H1 (cell line): ENCODE measurements at regions not wholly inside any gene's neighbourhood (a gene's known extent, or its start where the extent isn't known, plus 50 kb on each side); places are given as distances from the start of the nearest gene placed in this dataset.

Experiments used
- CTCF ChIA-PET: fragments of 300-600 bp; sonication (Branson Sonifier 250); formaldehyde crosslinking; loops from one replicate; lab custom pipeline; 2021; ENCODE audit not compliant: partially characterized antibody; lab: Charles Lee
- POLR2A ChIA-PET: fragments of 300-600 bp; sonication (Branson Sonifier 250); formaldehyde crosslinking; loops from one replicate; lab custom pipeline; 2021; ENCODE audit warnings: inconsistent platforms; ENCODE audit not compliant: partially characterized antibody; lab: Charles Lee
- DNase-seq, 2 experiments: peaks; one replicate each; pipeline versions ENCODE4 v3.0.0 to v3.0.0-alpha.2; 2010 to 2022; ENCODE audit warnings: low spot score in 2 of 2, low read depth in 1 of 2, mixed read lengths in 1 of 2
- FAIRE-seq: peaks from 2 replicates; lab custom pipeline; 2011; peaks lifted over from hg19 to GRCh38; lab: Jason Lieb, UNC
- H2AFZ ChIP-seq: 2 replicates; pipeline ENCODE4 v1.8.1; 2012; ENCODE audit warnings: low read length, inconsistent platforms
- H2AK5ac ChIP-seq: 2 replicates; pipeline ENCODE4 v1.6.1; 2013; ENCODE audit warnings: low read depth, low read length
- H2BK120ac ChIP-seq: replicated peaks from 2 replicates; pipeline ENCODE3; 2013; ENCODE audit warnings: low read depth, low read length, inconsistent platforms
- H2BK12ac ChIP-seq: 2 replicates; pipeline ENCODE4 v1.6.1; 2013; ENCODE audit warnings: low read depth, low read length
- H2BK15ac ChIP-seq: 2 replicates; pipeline ENCODE4 v1.6.1; 2013; ENCODE audit warnings: low read length
- H2BK20ac ChIP-seq: 2 replicates; pipeline ENCODE4 v1.6.1; 2013; ENCODE audit warnings: low read length
- H2BK5ac ChIP-seq: 2 replicates; pipeline ENCODE4 v1.6.1; 2013; ENCODE audit warnings: low read depth, low read length
- H3K14ac ChIP-seq: 2 replicates; pipeline ENCODE4 v1.6.1; 2013; ENCODE audit warnings: inconsistent platforms; ENCODE audit not compliant: insufficient read length
- H3K18ac ChIP-seq: 2 replicates; pipeline ENCODE4 v1.6.1; 2013; ENCODE audit warnings: low read length; ENCODE audit errors: extremely low read depth
- H3K23ac ChIP-seq: 2 replicates; pipeline ENCODE4 v1.6.1; 2013; ENCODE audit warnings: inconsistent platforms; ENCODE audit not compliant: insufficient read length
- H3K23me2 ChIP-seq: 2 replicates; pipeline ENCODE4 v1.6.1; 2013; ENCODE audit warnings: low read depth, low read length
- H3K27ac ChIP-seq: 2 replicates; pipeline ENCODE4 v1.6.1; 2011; ENCODE audit warnings: low read depth, low read length, inconsistent platforms
- H3K27me3 ChIP-seq, 4 experiments: replicated peaks in 1 of 4; 1 replicate in 1 of 4; 2 replicates in 3 of 4; pipeline versions ENCODE4 v1.6.1 to v1.8.1; 2011 to 2013; ENCODE audit warnings: low read length in 3 of 4, mild to moderate bottlenecking in 3 of 4, inconsistent platforms in 2 of 4, mixed read lengths in 2 of 4, moderate library complexity in 1 of 4; ENCODE audit not compliant: control insufficient read depth in 3 of 4, insufficient read depth in 3 of 4; ENCODE audit errors: extremely low read depth in 1 of 4
- H3K36me3 ChIP-seq, 4 experiments: 2 replicates each; pipeline versions ENCODE4 v1.6.1 to v1.8.1; 2011 to 2013; ENCODE audit warnings: mild to moderate bottlenecking in 4 of 4, low read length in 3 of 4, moderate library complexity in 2 of 4, control low read depth in 1 of 4, inconsistent platforms in 1 of 4; ENCODE audit not compliant: insufficient read depth in 4 of 4, control insufficient read depth in 2 of 4
- H3K4ac ChIP-seq: replicated peaks from 2 replicates; pipeline ENCODE3; 2013; ENCODE audit warnings: low read length, low read depth, mixed read lengths, inconsistent platforms; ENCODE audit not compliant: insufficient read length
- H3K4me1 ChIP-seq, 4 experiments: replicated peaks in 1 of 4; 1 replicate in 1 of 4; 2 replicates in 3 of 4; pipeline versions ENCODE4 v1.6.1 to v1.8.1; 2011 to 2013; ENCODE audit warnings: low read length in 3 of 4, inconsistent platforms in 2 of 4, mixed read lengths in 1 of 4; ENCODE audit not compliant: insufficient read depth in 4 of 4, control insufficient read depth in 3 of 4
- H3K4me2 ChIP-seq, 2 experiments: 2 replicates each; pipeline versions ENCODE4 v1.6.1 to v1.8.1; 2011 to 2013; ENCODE audit warnings: low read depth in 2 of 2, low read length in 2 of 2, control low read depth in 1 of 2, inconsistent platforms in 1 of 2, mild to moderate bottlenecking in 1 of 2; ENCODE audit not compliant: insufficient read depth in 1 of 2
- H3K4me3 ChIP-seq, 4 experiments: fragments of 200-600, 300-600 bp in 1 of 4; sonication (generic), shearing (Covaris generic), sonication (Bioruptor Twin) in 1 of 4; 2 replicates each; pipeline versions ENCODE4 v1.5.1 to v1.8.1; 2011 to 2016; ENCODE audit warnings: low read length in 4 of 4, low read depth in 3 of 4, control low read depth in 2 of 4, inconsistent platforms in 2 of 4, mild to moderate bottlenecking in 2 of 4, mixed read lengths in 1 of 4, moderate library complexity in 1 of 4; ENCODE audit not compliant: insufficient read depth in 2 of 4; ENCODE audit errors: extremely low read depth in 1 of 4
- H3K56ac ChIP-seq: replicated peaks from 2 replicates; pipeline ENCODE3; 2013; ENCODE audit warnings: low read depth, mild to moderate bottlenecking, mixed read lengths, low read length, inconsistent platforms; ENCODE audit not compliant: insufficient read length
- H3K79me1 ChIP-seq: 2 replicates; pipeline ENCODE4 v1.6.1; 2013; ENCODE audit warnings: low read depth, low read length, control low read depth
- H3K79me2 ChIP-seq, 2 experiments: 2 replicates each; pipeline versions ENCODE4 v1.6.1 to v1.8.1; 2012 to 2013; ENCODE audit warnings: low read length in 2 of 2, mild to moderate bottlenecking in 2 of 2, inconsistent platforms in 1 of 2; ENCODE audit not compliant: insufficient read depth in 2 of 2, control insufficient read depth in 1 of 2
- H3K9ac ChIP-seq, 4 experiments: replicated peaks in 1 of 4; 1 replicate in 1 of 4; 2 replicates in 3 of 4; pipeline versions ENCODE4 v1.6.1 to v1.8.1; 2011 to 2013; ENCODE audit warnings: low read depth in 3 of 4, low read length in 3 of 4, control low read depth in 2 of 4, mild to moderate bottlenecking in 2 of 4, moderate library complexity in 2 of 4, inconsistent platforms in 1 of 4; ENCODE audit errors: extremely low read depth in 1 of 4
- H3K9me3 ChIP-seq, 2 experiments: 2 replicates each; pipeline versions ENCODE4 v1.6.1 to v1.8.1; 2012 to 2013; ENCODE audit warnings: mild to moderate bottlenecking in 2 of 2, moderate library complexity in 2 of 2, control low read depth in 1 of 2, inconsistent platforms in 1 of 2, low read depth in 1 of 2, low read length in 1 of 2, mixed read lengths in 1 of 2; ENCODE audit not compliant: insufficient read depth in 2 of 2
- H4K20me1 ChIP-seq, 2 experiments: replicated peaks in 1 of 2; 2 replicates each; pipeline versions ENCODE3 to v1.8.1; 2011 to 2013; ENCODE audit warnings: inconsistent platforms in 2 of 2, low read length in 2 of 2, mild to moderate bottlenecking in 1 of 2; ENCODE audit not compliant: insufficient read depth in 2 of 2, control insufficient read depth in 1 of 2
- H4K5ac ChIP-seq: 2 replicates; pipeline ENCODE4 v1.6.1; 2013; ENCODE audit warnings: low read length, low read depth, mixed read lengths, inconsistent platforms; ENCODE audit not compliant: insufficient read length
- H4K8ac ChIP-seq: 2 replicates; pipeline ENCODE4 v1.8.0; 2013; ENCODE audit warnings: mild to moderate bottlenecking, moderate library complexity, low read length, inconsistent platforms; ENCODE audit not compliant: insufficient read depth; ENCODE audit errors: extremely low read depth
- H4K91ac ChIP-seq: replicated peaks from 2 replicates; pipeline ENCODE3; 2013; ENCODE audit warnings: low read length, mixed read lengths, inconsistent platforms; ENCODE audit not compliant: insufficient read length
- BRCA1 ChIP-seq: IDR thresholded peaks from 2 replicates; pipeline ENCODE4 v1.6.1; 2012; ENCODE audit warnings: low read depth, low read length, improper control_type of control experiment
- FOSL1 ChIP-seq: IDR thresholded peaks from 2 replicates; pipeline ENCODE4 v1.6.1; 2011; ENCODE audit warnings: mild to moderate bottlenecking, low read depth, low read length, moderate library complexity; ENCODE audit not compliant: insufficient read depth
- HDAC6 ChIP-seq: IDR thresholded peaks from one replicate; pipeline ENCODE4 v1.7.1; 2012; ENCODE audit warnings: low read depth, mild to moderate bottlenecking, inconsistent platforms, low read length, moderate library complexity
- POLR2A ChIP-seq, 2 experiments: IDR thresholded peaks; 1 replicate in 1 of 2; 2 replicates in 1 of 2; pipeline ENCODE4 v1.6.1; 2011; ENCODE audit warnings: low read depth in 2 of 2, low read length in 2 of 2, mild to moderate bottlenecking in 2 of 2; ENCODE audit errors: control extremely low read depth in 1 of 2
- POU5F1 ChIP-seq: IDR thresholded peaks from 2 replicates; pipeline ENCODE4 v1.6.1; 2011; ENCODE audit warnings: low read depth, mild to moderate bottlenecking, low read length, moderate library complexity
- RXRA ChIP-seq: IDR thresholded peaks from 2 replicates; pipeline ENCODE4 v1.6.1; 2011; ENCODE audit warnings: low read depth, mild to moderate bottlenecking, low read length, moderate library complexity; ENCODE audit not compliant: insufficient read depth
- SRF ChIP-seq: IDR thresholded peaks from 2 replicates; pipeline ENCODE4 v1.6.1; 2011; ENCODE audit warnings: mild to moderate bottlenecking, low read depth, low read length, moderate library complexity
- USF2 ChIP-seq: IDR thresholded peaks from 2 replicates; pipeline ENCODE4 v1.6.1; 2011; ENCODE audit warnings: low read length, improper control_type of control experiment
- WGBS, 2 experiments: shearing (Covaris generic) in 1 of 2; methylation state at CpG; one replicate each; pipeline versions ENCODE4 v1.1.6 to v1.1.7; 2013 to 2015; ENCODE audit warnings: low lambda C conversion rate in 2 of 2, mixed read lengths in 2 of 2, inconsistent platforms in 1 of 2, low coverage in 1 of 2, missing lambda C conversion rate in 1 of 2; ENCODE audit not compliant: insufficient replicate concordance in 2 of 2, insufficient coverage in 1 of 2, insufficient read length in 1 of 2; ENCODE audit errors: extremely low coverage in 1 of 2, missing lambda C conversion rate in 1 of 2; 5-methylcytosine and 5-hydroxymethylcytosine counted together

- Histone ChIP-seq H4K91ac (no peak overlapping the region), H3K23ac (no peak overlapping the region), H3K4me2 (peak overlapping the region in 1 of 2 experiments; percentile 95; a peak in 1 of 4 replicates), H3K9ac (no peak overlapping the region), H3K4me3 (no peak overlapping the region), H3K18ac (no peak overlapping the region), H2AFZ (no peak overlapping the region), H2BK120ac (no peak overlapping the region), H4K20me1 (peaks cover 0 to 7% of the 10 kb centered on the region in 2 experiments), H3K79me1 (no peaks in the 10 kb centered on the region)
- FAIRE-seq, result no peak
- POLR2A ChIA-PET, result interaction anchor here (1.2 kb wide), 2 partner anchors 13 to 14 kb away, joined by 3 to 4 read pairs; no protein-coding TSS in a partner anchor
- no peak for TF ChIP-seq USF2
- TF ChIP-seq FOSL1, result no peak
- TF ChIP-seq POLR2A (IDR thresholded peaks at IDR 0.05; ENCODE audit: control extremely low read depth in 1 of 2, low read depth in 2 of 2, low read length in 2 of 2), result no peak
- TF ChIP-seq BRCA1, result no peak
- TF ChIP-seq POU5F1, result no peak
- TF ChIP-seq HDAC6, result no peak
- TF ChIP-seq RXRA, result no peak
- no peak for TF ChIP-seq SRF
- TF ChIP-seq, all 59 proteins: peak for 0
- Histone ChIP-seq H2BK12ac (no peak overlapping the region), H2BK5ac (no peak overlapping the region), H3K4ac (no peak overlapping the region), H3K36me3 (no peaks in the 10 kb centered on the region), H2BK20ac (peak overlapping the region; percentile 21; the same call in 1 of the 2 replicates), H4K8ac (no peak overlapping the region), H2AK5ac (no peak overlapping the region), H2BK15ac (no peak overlapping the region), H3K79me2 (no peaks in the 10 kb centered on the region), H3K14ac (no peak overlapping the region), H3K4me1 (peaks cover 18 to 28% (median 21%) of the 10 kb centered on the region in 4 experiments), H3K27ac (no peak overlapping the region), H3K27me3 (peaks cover 45 to 84% (median 70%) of the 10 kb centered on the region in 4 experiments), H3K56ac (no peak overlapping the region), H3K23me2 (peaks cover 13% of the 10 kb centered on the region; the same call in 1 of the 2 replicates), H3K9me3 (no peaks in the 10 kb centered on the region), H4K5ac (no peak overlapping the region)
- no peak for DNase-seq
- WGBS, 2 experiments, result 85% methylated on average over 8 of the region's 8 CpGs; no CpG with 5 or more reads in 1 of the 2 experiments
- CTCF ChIA-PET, result interaction anchor here (0.5 to 2.2 kb wide), 6 partner anchors 13 to 224 kb away, joined by 3 to 9 read pairs (median 7); no protein-coding TSS in a partner anchor
Observed at GRCh38 chr11:116582571-116582970, 190.2 kb downstream of the BUD13 start.
